HCT116 (cell line): ENCODE measurements at regions not wholly inside any gene's neighbourhood (a gene's known extent, or its start where the extent isn't known, plus 50 kb on each side); places are given as distances from the start of the nearest gene placed in this dataset.

ENCODE experiments used
- EZH2phosphoT487 ChIP-seq: fragments of 200-600 bp; IDR thresholded peaks from 2 replicates; pipeline ENCODE4 v1.6.1; 2018; ENCODE audit warnings: antibody characterized with exemption, borderline replicate concordance
- FOSL1 ChIP-seq: IDR thresholded peaks from 2 replicates; pipeline ENCODE4 v1.6.1; 2012; ENCODE audit warnings: low read depth
- POLR2AphosphoS5 ChIP-seq: IDR thresholded peaks from 2 replicates; pipeline ENCODE4 v1.6.1; 2011; ENCODE audit warnings: mild to moderate bottlenecking, low read depth, low read length, moderate library complexity
- SRF ChIP-seq: IDR thresholded peaks from 2 replicates; pipeline ENCODE4 v1.6.1; 2012; ENCODE audit warnings: low read depth
- TF ChIP-seq, protein P1 (sequence below), 3 experiments: fragments of 200-600 bp in 1 of 3; sonication (generic) in 1 of 3; IDR thresholded peaks in 2 of 3; conservative IDR thresholded peaks in 1 of 3; 2 replicates each; pipeline ENCODE4 v1.5.1; 2012 to 2017; ENCODE audit warnings: low read depth in 2 of 3, low read length in 2 of 3, antibody characterized with exemption in 1 of 3, borderline replicate concordance in 1 of 3, control low read depth in 1 of 3, mild to moderate bottlenecking in 1 of 3, mixed read lengths in 1 of 3, mixed run types in 1 of 3, moderate library complexity in 1 of 3; ENCODE audit not compliant: insufficient read depth in 1 of 3
- TF ChIP-seq, protein P2 (sequence below): IDR thresholded peaks from 2 replicates; pipeline ENCODE4 v1.6.1; 2012
- TF ChIP-seq, protein P3 (sequence below): IDR thresholded peaks from 2 replicates; pipeline ENCODE4 v1.6.1; 2012; ENCODE audit warnings: low read depth

DNA sequence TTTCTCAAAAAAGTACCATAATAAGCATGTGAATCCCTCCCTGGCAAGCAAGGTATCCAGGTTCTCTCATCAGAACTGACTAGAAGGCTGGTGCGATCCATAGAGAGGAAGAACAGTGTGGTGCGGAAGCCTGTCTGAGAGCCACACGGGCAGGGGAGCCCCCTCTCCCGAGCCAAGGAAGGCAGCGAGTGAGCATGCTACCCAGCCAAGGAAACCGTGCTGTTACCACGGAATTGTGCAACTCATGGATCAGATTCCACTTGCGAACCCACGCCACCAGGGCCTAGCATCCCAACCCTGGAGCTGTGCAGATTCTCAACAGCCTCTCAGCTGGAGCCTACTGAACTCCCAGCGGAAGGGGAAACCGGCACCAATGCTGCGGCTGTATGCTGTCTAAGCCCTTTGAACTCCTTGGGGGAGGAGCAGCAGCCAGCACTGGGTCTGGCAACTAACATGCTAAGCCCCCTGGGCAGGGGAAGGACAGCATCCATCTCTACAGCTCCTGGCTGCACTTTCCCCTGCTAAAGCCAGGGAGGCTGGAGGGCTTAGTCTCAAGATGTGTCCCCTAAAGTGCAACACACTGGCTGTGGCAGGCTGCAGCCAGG lies 823.1 kb downstream of the EPHA4 start:
- no peak for TF ChIP-seq POLR2AphosphoS5
- no peak for TF ChIP-seq SRF
- TF ChIP-seq, protein P1, sequence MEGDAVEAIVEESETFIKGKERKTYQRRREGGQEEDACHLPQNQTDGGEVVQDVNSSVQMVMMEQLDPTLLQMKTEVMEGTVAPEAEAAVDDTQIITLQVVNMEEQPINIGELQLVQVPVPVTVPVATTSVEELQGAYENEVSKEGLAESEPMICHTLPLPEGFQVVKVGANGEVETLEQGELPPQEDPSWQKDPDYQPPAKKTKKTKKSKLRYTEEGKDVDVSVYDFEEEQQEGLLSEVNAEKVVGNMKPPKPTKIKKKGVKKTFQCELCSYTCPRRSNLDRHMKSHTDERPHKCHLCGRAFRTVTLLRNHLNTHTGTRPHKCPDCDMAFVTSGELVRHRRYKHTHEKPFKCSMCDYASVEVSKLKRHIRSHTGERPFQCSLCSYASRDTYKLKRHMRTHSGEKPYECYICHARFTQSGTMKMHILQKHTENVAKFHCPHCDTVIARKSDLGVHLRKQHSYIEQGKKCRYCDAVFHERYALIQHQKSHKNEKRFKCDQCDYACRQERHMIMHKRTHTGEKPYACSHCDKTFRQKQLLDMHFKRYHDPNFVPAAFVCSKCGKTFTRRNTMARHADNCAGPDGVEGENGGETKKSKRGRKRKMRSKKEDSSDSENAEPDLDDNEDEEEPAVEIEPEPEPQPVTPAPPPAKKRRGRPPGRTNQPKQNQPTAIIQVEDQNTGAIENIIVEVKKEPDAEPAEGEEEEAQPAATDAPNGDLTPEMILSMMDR (IDR thresholded peaks at IDR 0.05 in 2 of 3, conservative IDR thresholded peaks at IDR 0.05 in 1 of 3; ENCODE audit: borderline replicate concordance in 1 of 3, insufficient read depth in 1 of 3, low read depth in 2 of 3, low read length in 2 of 3), result no peak
- no peak for TF ChIP-seq EZH2phosphoT487
- TF ChIP-seq FOSL1, result no peak
- TF ChIP-seq, protein P2, sequence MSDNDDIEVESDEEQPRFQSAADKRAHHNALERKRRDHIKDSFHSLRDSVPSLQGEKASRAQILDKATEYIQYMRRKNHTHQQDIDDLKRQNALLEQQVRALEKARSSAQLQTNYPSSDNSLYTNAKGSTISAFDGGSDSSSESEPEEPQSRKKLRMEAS, result no peak
- TF ChIP-seq, protein P3, sequence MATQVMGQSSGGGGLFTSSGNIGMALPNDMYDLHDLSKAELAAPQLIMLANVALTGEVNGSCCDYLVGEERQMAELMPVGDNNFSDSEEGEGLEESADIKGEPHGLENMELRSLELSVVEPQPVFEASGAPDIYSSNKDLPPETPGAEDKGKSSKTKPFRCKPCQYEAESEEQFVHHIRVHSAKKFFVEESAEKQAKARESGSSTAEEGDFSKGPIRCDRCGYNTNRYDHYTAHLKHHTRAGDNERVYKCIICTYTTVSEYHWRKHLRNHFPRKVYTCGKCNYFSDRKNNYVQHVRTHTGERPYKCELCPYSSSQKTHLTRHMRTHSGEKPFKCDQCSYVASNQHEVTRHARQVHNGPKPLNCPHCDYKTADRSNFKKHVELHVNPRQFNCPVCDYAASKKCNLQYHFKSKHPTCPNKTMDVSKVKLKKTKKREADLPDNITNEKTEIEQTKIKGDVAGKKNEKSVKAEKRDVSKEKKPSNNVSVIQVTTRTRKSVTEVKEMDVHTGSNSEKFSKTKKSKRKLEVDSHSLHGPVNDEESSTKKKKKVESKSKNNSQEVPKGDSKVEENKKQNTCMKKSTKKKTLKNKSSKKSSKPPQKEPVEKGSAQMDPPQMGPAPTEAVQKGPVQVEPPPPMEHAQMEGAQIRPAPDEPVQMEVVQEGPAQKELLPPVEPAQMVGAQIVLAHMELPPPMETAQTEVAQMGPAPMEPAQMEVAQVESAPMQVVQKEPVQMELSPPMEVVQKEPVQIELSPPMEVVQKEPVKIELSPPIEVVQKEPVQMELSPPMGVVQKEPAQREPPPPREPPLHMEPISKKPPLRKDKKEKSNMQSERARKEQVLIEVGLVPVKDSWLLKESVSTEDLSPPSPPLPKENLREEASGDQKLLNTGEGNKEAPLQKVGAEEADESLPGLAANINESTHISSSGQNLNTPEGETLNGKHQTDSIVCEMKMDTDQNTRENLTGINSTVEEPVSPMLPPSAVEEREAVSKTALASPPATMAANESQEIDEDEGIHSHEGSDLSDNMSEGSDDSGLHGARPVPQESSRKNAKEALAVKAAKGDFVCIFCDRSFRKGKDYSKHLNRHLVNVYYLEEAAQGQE, result no peak
